SK-N-SH treated with all-trans-retinoic acid at 6 μM for 48 hours (cell line): ENCODE measurements at regions not wholly inside any gene's neighbourhood (a gene's known extent, or its start where the extent isn't known, plus 50 kb on each side); places are given as distances from the start of the nearest gene placed in this dataset.
"Not testable (repeated sequence)": the region's sequence is repeated elsewhere in the genome, so short reads cannot be mapped to it uniquely, and the experiment has no call there.

Experiments
- CREB5 ChIP-seq: fragments of 250-450 bp; sonication (Bioruptor Pico); IDR thresholded peaks from 2 replicates; pipeline ENCODE4 v1.5.1; 2020; ENCODE audit warnings: low read depth, mild to moderate bottlenecking, moderate library complexity
- ESRRG ChIP-seq: fragments of 250-450 bp; sonication (Bioruptor Pico); IDR thresholded peaks from 2 replicates; pipeline ENCODE4 v1.6.1; 2021; ENCODE audit warnings: mild to moderate bottlenecking
- GLIS3 ChIP-seq: fragments of 250-450 bp; sonication (Bioruptor Pico); IDR thresholded peaks from 2 replicates; pipeline ENCODE4 v1.5.0; 2020; ENCODE audit warnings: mild to moderate bottlenecking, moderate library complexity
- ISL1 ChIP-seq: fragments of 250-450 bp; sonication (Bioruptor Pico); IDR thresholded peaks from 2 replicates; pipeline ENCODE4 v2.1.2; 2022; ENCODE audit warnings: mild to moderate bottlenecking, moderate library complexity
- OSR1 ChIP-seq: fragments of 250-450 bp; sonication (Bioruptor Pico); IDR thresholded peaks from 2 replicates; pipeline ENCODE4 v1.8.0; 2022; ENCODE audit warnings: moderate library complexity, mild to moderate bottlenecking, inconsistent platforms
- PATZ1 ChIP-seq: fragments of 250-450 bp; sonication (Bioruptor Pico); IDR thresholded peaks from 2 replicates; pipeline ENCODE4 v1.8.0; 2020; ENCODE audit warnings: mild to moderate bottlenecking, moderate library complexity, borderline replicate concordance
- RARB ChIP-seq: fragments of 250-450 bp; sonication (Bioruptor Pico); IDR thresholded peaks from 2 replicates; pipeline ENCODE4 v1.8.0; 2021; ENCODE audit warnings: mild to moderate bottlenecking, moderate library complexity
- TOX ChIP-seq: fragments of 250-450 bp; sonication (Bioruptor Pico); IDR thresholded peaks from 2 replicates; pipeline ENCODE4 v1.8.0; 2021; ENCODE audit warnings: mild to moderate bottlenecking, moderate library complexity, borderline replicate concordance
- ZC3H10 ChIP-seq: fragments of 250-450 bp; sonication (Bioruptor Pico); IDR thresholded peaks from 2 replicates; pipeline ENCODE4 v1.5.1; 2021; ENCODE audit warnings: mild to moderate bottlenecking, moderate library complexity
- ZFP3 ChIP-seq: fragments of 250-450 bp; sonication (Bioruptor Pico); IDR thresholded peaks from 2 replicates; pipeline ENCODE4 v1.5.0; 2020; ENCODE audit warnings: mild to moderate bottlenecking, moderate library complexity
- ZFP30 ChIP-seq: fragments of 450-650 bp; formaldehyde crosslinking; IDR thresholded peaks from 2 replicates; pipeline ENCODE4 v1.5.0; 2022; ENCODE audit warnings: mild to moderate bottlenecking, moderate library complexity
- ZNF70 ChIP-seq: fragments of 450-650 bp; formaldehyde crosslinking; IDR thresholded peaks from 2 replicates; pipeline ENCODE4 v1.5.0; 2020; ENCODE audit warnings: mild to moderate bottlenecking, moderate library complexity

- not testable (repeated sequence) for TF ChIP-seq TOX (CRISPR knock-in tag); ZFP3 (CRISPR knock-in tag); CREB5 (CRISPR knock-in tag); ISL1 (CRISPR knock-in tag); RARB (CRISPR knock-in tag); ZFP30 (CRISPR knock-in tag); ZNF70 (CRISPR knock-in tag); ZC3H10; GLIS3 (CRISPR knock-in tag); PATZ1 (CRISPR knock-in tag); ESRRG (CRISPR knock-in tag); OSR1 (CRISPR knock-in tag)
Measured at GRCh38 chr11:90422787-90423186, 199.9 kb upstream of the CHORDC1 start.
